CD14-positive monocyte (primary cell): ENCODE measurements at regions not wholly inside any gene's neighbourhood (a gene's known extent, or its start where the extent isn't known, plus 50 kb on each side); places are given as distances from the start of the nearest gene placed in this dataset.

Source experiments
- DNase-seq, 3 donors: peaks; one replicate each; pipeline ENCODE4 v3.0.0-alpha.2; 2011 to 2022
- H2AFZ ChIP-seq: 2 replicates; pipeline ENCODE4 v1.6.0; 2012; ENCODE audit warnings: mild to moderate bottlenecking, low read depth, low read length, inconsistent platforms; ENCODE audit not compliant: insufficient read depth, poor library complexity, severe bottlenecking
- H3K27ac ChIP-seq, 2 donors: 1 replicate in 1 of 2; 2 replicates in 1 of 2; pipeline ENCODE4 v1.5.1; 2012 to 2013; ENCODE audit warnings: low read length in 2 of 2, control low read depth in 1 of 2, inconsistent platforms in 1 of 2, low read depth in 1 of 2, mild to moderate bottlenecking in 1 of 2
- H3K27me3 ChIP-seq, 2 donors: one replicate each; pipeline versions ENCODE4 v1.6.0 to v1.6.1; 2011 to 2013; ENCODE audit warnings: low read length in 2 of 2; ENCODE audit not compliant: control insufficient read depth in 2 of 2, insufficient read depth in 2 of 2
- H3K36me3 ChIP-seq, 2 donors: replicated peaks in 1 of 2; 1 replicate in 1 of 2; 2 replicates in 1 of 2; pipeline versions ENCODE4 v1.5.1 to v1.6.1; 2012 to 2013; ENCODE audit warnings: low read length in 2 of 2, control low read depth in 1 of 2, inconsistent platforms in 1 of 2, mild to moderate bottlenecking in 1 of 2; ENCODE audit not compliant: insufficient read depth in 2 of 2, control insufficient read depth in 1 of 2
- H3K4me1 ChIP-seq, 2 donors: 1 replicate in 1 of 2; 2 replicates in 1 of 2; pipeline versions ENCODE4 v1.5.1 to v1.6.1; 2012 to 2013; ENCODE audit warnings: low read length in 2 of 2, control low read depth in 1 of 2, inconsistent platforms in 1 of 2, mild to moderate bottlenecking in 1 of 2, moderate library complexity in 1 of 2; ENCODE audit not compliant: insufficient read depth in 2 of 2, control insufficient read depth in 1 of 2
- H3K4me2 ChIP-seq: replicated peaks from 2 replicates; pipeline ENCODE3; 2012; ENCODE audit warnings: low read length, moderate library complexity, mild to moderate bottlenecking; ENCODE audit not compliant: poor library complexity, severe bottlenecking; ENCODE audit errors: extremely low read depth
- H3K4me3 ChIP-seq, 3 experiments: fragments of 200-600 bp in 1 of 3; sonication (generic) in 1 of 3; replicated peaks in 1 of 3; 1 replicate in 2 of 3; 2 replicates in 1 of 3; pipeline ENCODE4 v1.5.1; 2011 to 2013; ENCODE audit warnings: low read length in 3 of 3, mild to moderate bottlenecking in 3 of 3, control low read depth in 2 of 3, low read depth in 2 of 3, inconsistent platforms in 1 of 3, moderate library complexity in 1 of 3
- H3K79me2 ChIP-seq: 2 replicates; pipeline ENCODE4 v1.6.0; 2012; ENCODE audit warnings: mild to moderate bottlenecking, control low read depth, inconsistent platforms, low read length, moderate library complexity; ENCODE audit not compliant: insufficient read depth
- H3K9ac ChIP-seq: 2 replicates; pipeline ENCODE4 v1.6.0; 2017; ENCODE audit warnings: low read length, mild to moderate bottlenecking; ENCODE audit not compliant: insufficient read depth, poor library complexity, severe bottlenecking
- H3K9me3 ChIP-seq, 2 donors: replicated peaks in 1 of 2; 1 replicate in 1 of 2; 2 replicates in 1 of 2; pipeline versions ENCODE4 v1.5.1 to v1.6.1; 2012 to 2013; ENCODE audit warnings: low read length in 2 of 2, control low read depth in 1 of 2; ENCODE audit not compliant: control insufficient read depth in 1 of 2, insufficient read depth in 1 of 2
- H4K20me1 ChIP-seq: 2 replicates; pipeline ENCODE4 v1.6.0; 2012; ENCODE audit warnings: mild to moderate bottlenecking, low read length, control low read depth, moderate library complexity; ENCODE audit not compliant: insufficient read depth
- H3K27ac Mint-ChIP-seq, 7 donors: one replicate each; pipeline ENCODE4 v1.8.0; 2020; ENCODE audit warnings: mild to moderate bottlenecking in 7 of 7, mixed read lengths in 7 of 7, moderate library complexity in 6 of 7, inconsistent platforms in 2 of 7
- H3K27me3 Mint-ChIP-seq, 3 donors: one replicate each; pipeline ENCODE4 v1.8.0; 2021 to 2022; ENCODE audit warnings: low read depth in 3 of 3, mild to moderate bottlenecking in 3 of 3, mixed read lengths in 3 of 3, moderate library complexity in 3 of 3, inconsistent platforms in 1 of 3
- H3K36me3 Mint-ChIP-seq, 2 donors: one replicate each; pipeline ENCODE4 v1.8.0; 2020; ENCODE audit warnings: mixed read lengths in 2 of 2, inconsistent platforms in 1 of 2, mild to moderate bottlenecking in 1 of 2
- H3K4me1 Mint-ChIP-seq: one replicate; pipeline ENCODE4 v1.8.0; 2020; ENCODE audit warnings: mild to moderate bottlenecking, mixed read lengths
- H3K4me3 Mint-ChIP-seq, 2 donors: one replicate each; pipeline ENCODE4 v1.8.0; 2020; ENCODE audit warnings: mild to moderate bottlenecking in 2 of 2, mixed read lengths in 2 of 2, moderate library complexity in 1 of 2
- H3K9me3 Mint-ChIP-seq, 7 donors: one replicate each; pipeline ENCODE4 v1.8.0; 2020 to 2022; ENCODE audit warnings: mixed read lengths in 7 of 7, mild to moderate bottlenecking in 6 of 7, moderate library complexity in 6 of 7, inconsistent platforms in 2 of 7
- WGBS: methylation state at CpG from one replicate; pipeline ENCODE4 v1.1.5; 2013; ENCODE audit warnings: missing lambda C conversion rate; ENCODE audit not compliant: insufficient coverage; 5-methylcytosine and 5-hydroxymethylcytosine counted together
- intact Hi-C, 2 donors: fragments of 100-400 bp; cut with micrococcal nuclease; formaldehyde crosslinking; loops; one replicate each; pipeline versions ENCODE4 v1.15.0 to v1.15.1; 2023
- TF ChIP-seq, protein P1 (sequence below): fragments of 200-600 bp; IDR thresholded peaks from one replicate; pipeline ENCODE4 v1.8.0; 2022; ENCODE audit warnings: antibody characterized with exemption, mild to moderate bottlenecking

DNA sequence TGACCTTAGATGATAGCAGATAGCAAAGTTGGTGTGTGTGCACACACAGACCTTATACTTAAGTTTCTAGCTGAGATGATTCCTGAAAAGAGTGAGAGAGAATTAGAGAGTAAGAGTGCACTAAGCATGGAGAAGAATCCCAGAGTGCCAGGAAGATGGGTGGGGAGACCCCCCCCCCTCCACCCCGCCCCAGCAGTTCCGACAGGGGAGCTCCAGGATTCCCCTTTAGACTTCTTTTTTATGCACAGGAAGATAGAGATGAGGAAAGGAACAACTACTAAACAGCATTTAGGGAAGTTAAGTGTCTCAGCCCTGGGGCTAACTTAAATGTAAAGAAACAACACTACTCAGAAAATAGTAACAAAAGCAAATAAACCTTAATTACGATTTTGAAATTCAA is 878.0 kb upstream of the GOT2 start:
- Histone ChIP-seq H3K4me3 (no peak overlapping the region), H3K4me2 (no peak overlapping the region), H3K9me3 (no peaks in the 10 kb centered on the region), H4K20me1 (no peaks in the 10 kb centered on the region), H3K36me3 (no peaks in the 10 kb centered on the region), H2AFZ (no peak overlapping the region), H3K4me1 (no peaks in the 10 kb centered on the region), H3K9ac (no peak overlapping the region), H3K27me3 (no peaks in the 10 kb centered on the region), H3K79me2 (no peaks in the 10 kb centered on the region), H3K27ac (no peak overlapping the region)
- Mint-ChIP-seq H3K4me3 (no peak overlapping the region), H3K9me3 (peaks cover 0 to 9% (median 3%) of the 10 kb centered on the region in 7 donors), H3K4me1 (no peaks in the 10 kb centered on the region), H3K27ac (no peak overlapping the region), H3K36me3 (no peaks in the 10 kb centered on the region), H3K27me3 (peaks cover 0 to 1% (median 0%) of the 10 kb centered on the region in 3 donors)
- no peak for DNase-seq
- intact Hi-C loops: no loop called here
- TF ChIP-seq, protein P1, sequence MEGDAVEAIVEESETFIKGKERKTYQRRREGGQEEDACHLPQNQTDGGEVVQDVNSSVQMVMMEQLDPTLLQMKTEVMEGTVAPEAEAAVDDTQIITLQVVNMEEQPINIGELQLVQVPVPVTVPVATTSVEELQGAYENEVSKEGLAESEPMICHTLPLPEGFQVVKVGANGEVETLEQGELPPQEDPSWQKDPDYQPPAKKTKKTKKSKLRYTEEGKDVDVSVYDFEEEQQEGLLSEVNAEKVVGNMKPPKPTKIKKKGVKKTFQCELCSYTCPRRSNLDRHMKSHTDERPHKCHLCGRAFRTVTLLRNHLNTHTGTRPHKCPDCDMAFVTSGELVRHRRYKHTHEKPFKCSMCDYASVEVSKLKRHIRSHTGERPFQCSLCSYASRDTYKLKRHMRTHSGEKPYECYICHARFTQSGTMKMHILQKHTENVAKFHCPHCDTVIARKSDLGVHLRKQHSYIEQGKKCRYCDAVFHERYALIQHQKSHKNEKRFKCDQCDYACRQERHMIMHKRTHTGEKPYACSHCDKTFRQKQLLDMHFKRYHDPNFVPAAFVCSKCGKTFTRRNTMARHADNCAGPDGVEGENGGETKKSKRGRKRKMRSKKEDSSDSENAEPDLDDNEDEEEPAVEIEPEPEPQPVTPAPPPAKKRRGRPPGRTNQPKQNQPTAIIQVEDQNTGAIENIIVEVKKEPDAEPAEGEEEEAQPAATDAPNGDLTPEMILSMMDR: no peak
- no CpG with 5 or more reads among the region's 3 CpGs for WGBS

DNA sequence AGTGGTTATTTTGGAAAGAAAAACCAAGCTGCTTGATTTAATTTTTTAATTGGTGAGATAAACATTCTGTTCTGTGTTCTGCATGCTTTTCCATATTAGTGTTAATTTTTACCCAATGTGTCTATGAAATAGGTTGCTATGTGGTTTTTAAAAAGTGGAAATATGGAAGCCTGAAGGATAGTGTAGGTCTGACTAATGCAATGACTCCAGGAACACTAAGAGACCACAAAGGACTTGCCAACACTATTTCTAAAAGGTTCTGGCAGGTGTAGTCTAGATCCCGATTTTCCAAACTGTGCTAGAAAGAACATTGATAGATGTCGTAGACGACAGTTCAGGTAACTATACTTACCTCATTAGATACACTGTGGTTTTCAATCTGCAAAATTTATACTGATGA is 877.4 kb upstream of the GOT2 start:
- Histone ChIP-seq H3K4me2 (no peak overlapping the region), H3K27me3 (no peaks in the 10 kb centered on the region), H4K20me1 (no peaks in the 10 kb centered on the region), H3K9ac (no peak overlapping the region), H3K9me3 (no peaks in the 10 kb centered on the region), H3K79me2 (no peaks in the 10 kb centered on the region), H3K4me3 (no peak overlapping the region), H3K27ac (no peak overlapping the region), H3K4me1 (no peaks in the 10 kb centered on the region), H2AFZ (no peak overlapping the region), H3K36me3 (no peaks in the 10 kb centered on the region)
- no CpG with 5 or more reads among the region's 3 CpGs for WGBS
- Mint-ChIP-seq H3K27me3 (peaks cover 0 to 1% (median 0%) of the 10 kb centered on the region in 3 donors), H3K36me3 (no peaks in the 10 kb centered on the region), H3K4me1 (no peaks in the 10 kb centered on the region), H3K9me3 (peaks cover 0 to 9% (median 3%) of the 10 kb centered on the region in 7 donors), H3K27ac (no peak overlapping the region), H3K4me3 (no peak overlapping the region)
- TF ChIP-seq, protein P1: no peak
- intact Hi-C loops: no loop called here
- no peak for DNase-seq
